Tibial artery (tissue), 4 donors: ENCODE measurements at regions not wholly inside any gene's neighbourhood (a gene's known extent, or its start where the extent isn't known, plus 50 kb on each side); places are given as distances from the start of the nearest gene placed in this dataset.

Experiments used
- DNase-seq, 2 donors: peaks; one replicate each; pipeline ENCODE4 v3.0.0-alpha.2; 2019
- H3K27ac ChIP-seq, 2 donors: fragments of 200-600 bp; sonication (generic) in 1 of 2; 1 replicate in 1 of 2; 2 replicates in 1 of 2; pipeline ENCODE4 v1.5.1; 2018 to 2019; ENCODE audit warnings: mild to moderate bottlenecking in 1 of 2
- H3K27me3 ChIP-seq, 2 donors: fragments of 200-600 bp; sonication (generic) in 1 of 2; one replicate each; pipeline versions ENCODE4 v1.5.1 to v1.6.0; 2016 to 2019
- H3K36me3 ChIP-seq, 3 donors: fragments of 200-600 bp; sonication (generic) in 2 of 3; one replicate each; pipeline ENCODE4 v1.5.1; 2016 to 2019; ENCODE audit warnings: mild to moderate bottlenecking in 2 of 3
- H3K4me1 ChIP-seq, 4 donors: fragments of 200-600 bp; sonication (generic) in 2 of 4; 1 replicate in 3 of 4; 2 replicates in 1 of 4; pipeline ENCODE4 v1.5.1; 2016 to 2019
- H3K4me3 ChIP-seq, 2 donors: fragments of 200-600 bp; sonication (generic) in 1 of 2; 1 replicate in 1 of 2; 2 replicates in 1 of 2; pipeline ENCODE4 v1.5.1; 2018 to 2019; ENCODE audit warnings: mild to moderate bottlenecking in 2 of 2
- H3K9me3 ChIP-seq, 3 donors: fragments of 200-600 bp; sonication (generic) in 1 of 3; one replicate each; pipeline ENCODE4 v1.5.1; 2016 to 2019
- CTCF ChIP-seq, 2 experiments: fragments of 200-600 bp in 1 of 2; fragments of 450-650 bp in 1 of 2; IDR thresholded peaks; one replicate each; pipeline ENCODE4 v1.5.1; 2017 to 2019; ENCODE audit warnings: antibody characterized with exemption in 2 of 2, mild to moderate bottlenecking in 1 of 2, moderate library complexity in 1 of 2
- intact Hi-C: fragments of 100-400 bp; cut with DNase I; formaldehyde crosslinking; loops from one replicate; pipeline ENCODE4 v1.15.0; 2023; ENCODE audit warnings: low total_unique reads

GRCh38 chr1:34477632-34478141 is 277.2 kb upstream of the GJB5 start:
- no peak for TF ChIP-seq CTCF (IDR thresholded peaks at IDR 0.05)
- Histone ChIP-seq H3K9me3 (peaks cover 0 to 9% (median 0%) of the 10 kb centered on the region in 3 donors), H3K36me3 (no peaks in the 10 kb centered on the region), H3K27me3 (peaks cover 0 to 16% of the 10 kb centered on the region in 2 donors), H3K4me1 (no peaks in the 10 kb centered on the region), H3K27ac (no peak overlapping the region), H3K4me3 (no peak overlapping the region)
- intact Hi-C loops: no loop called here
- no peak for DNase-seq

- H3K27me3 ChIP-seq: peaks cover 0 to 12% of the 10 kb centered on the region in 2 donors
- intact Hi-C loops: no loop called here
Measured at GRCh38 chr1:34478515-34479076, 276.3 kb upstream of the GJB5 start.

GRCh38 chr1:34479731-34480130 is 275.1 kb upstream of the GJB5 start:
- H3K4me3 ChIP-seq: no peak overlapping the region
- intact Hi-C loops: no loop called here
- no peak for DNase-seq
- no peak overlapping the region for H3K27ac ChIP-seq
- no peaks in the 10 kb centered on the region for H3K36me3 ChIP-seq
- H3K27me3 ChIP-seq: peaks cover 0 to 12% of the 10 kb centered on the region in 2 donors
- H3K4me1 ChIP-seq: no peaks in the 10 kb centered on the region
- H3K9me3 ChIP-seq: peaks cover 0 to 9% (median 0%) of the 10 kb centered on the region in 3 donors
- no peak for TF ChIP-seq CTCF (IDR thresholded peaks at IDR 0.05)

More at GRCh38 chr1:34478515-34479076, 276.3 kb upstream of the GJB5 start:
- Histone ChIP-seq H3K27ac (no peak overlapping the region), H3K36me3 (no peaks in the 10 kb centered on the region), H3K4me1 (no peaks in the 10 kb centered on the region), H3K9me3 (peaks cover 0 to 9% (median 0%) of the 10 kb centered on the region in 3 donors), H3K4me3 (no peak overlapping the region)
- no peak for DNase-seq
- no peak for TF ChIP-seq CTCF (IDR thresholded peaks at IDR 0.05)

- H3K4me3 ChIP-seq: no peak overlapping the region
- H3K9me3 ChIP-seq: peaks cover 0 to 23% (median 0%) of the 10 kb centered on the region in 3 donors
- H3K36me3 ChIP-seq: no peaks in the 10 kb centered on the region
- H3K27me3 ChIP-seq: no peaks in the 10 kb centered on the region
- DNase-seq: no peak
- H3K4me1 ChIP-seq: no peaks in the 10 kb centered on the region
- H3K27ac ChIP-seq: no peak overlapping the region
- TF ChIP-seq CTCF (IDR thresholded peaks at IDR 0.05): no peak
- intact Hi-C loops: no loop called here
Measured at GRCh38 chr1:34488080-34488708, 266.7 kb upstream of the GJB5 start.

DNA sequence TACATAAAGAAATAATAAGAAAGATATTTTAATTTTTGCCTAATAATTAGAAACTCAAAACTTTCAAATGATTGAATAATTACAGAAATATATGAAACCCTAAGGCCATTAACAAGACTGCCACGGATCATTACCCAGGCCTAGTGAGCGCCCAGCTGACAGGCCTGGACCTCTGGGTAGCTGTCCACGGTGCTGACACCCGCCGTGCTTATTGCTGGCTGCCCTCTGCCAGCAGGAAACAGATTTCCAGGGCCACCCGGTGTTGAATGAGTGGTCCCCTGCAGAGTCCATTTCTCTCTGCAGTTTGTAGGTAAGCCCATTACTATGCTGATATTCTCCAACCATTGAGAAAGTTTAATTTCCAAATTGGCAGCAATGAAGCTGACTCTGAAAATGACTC is 254.4 kb upstream of the GJB5 start:
- H3K36me3 ChIP-seq: no peaks in the 10 kb centered on the region

More for the DNA sequence above, 254.4 kb upstream of the GJB5 start:
- Histone ChIP-seq H3K27ac (no peak overlapping the region), H3K4me3 (no peak overlapping the region), H3K9me3 (no peaks in the 10 kb centered on the region), H3K4me1 (no peaks in the 10 kb centered on the region), H3K27me3 (no peaks in the 10 kb centered on the region)
- TF ChIP-seq CTCF (IDR thresholded peaks at IDR 0.05): no peak
- DNase-seq: no peak
- intact Hi-C loops: no loop called here
